Brain microvascular endothelial cell (primary cell): ENCODE measurements at regions not wholly inside any gene's neighbourhood (a gene's known extent, or its start where the extent isn't known, plus 50 kb on each side); places are given as distances from the start of the nearest gene placed in this dataset.
"Not testable (repeated sequence)": the region's sequence is repeated elsewhere in the genome, so short reads cannot be mapped to it uniquely, and the experiment has no call there.

Source experiments
- DNase-seq: peaks from one replicate; pipeline ENCODE4 v3.0.0-alpha.2; 2020
- H3K27ac ChIP-seq: fragments of 250-450 bp; sonication (Bioruptor Pico); 2 replicates; pipeline ENCODE4 v1.5.1; 2020; ENCODE audit warnings: mild to moderate bottlenecking, moderate library complexity
- H3K27me3 ChIP-seq: fragments of 250-450 bp; sonication (Bioruptor Pico); replicated peaks from 2 replicates; pipeline ENCODE4 v1.5.1; 2020; ENCODE audit warnings: mild to moderate bottlenecking
- H3K36me3 ChIP-seq: fragments of 250-450 bp; sonication (Bioruptor Pico); replicated peaks from 2 replicates; pipeline ENCODE4 v1.5.1; 2020; ENCODE audit warnings: mild to moderate bottlenecking
- H3K4me3 ChIP-seq: 2 replicates; pipeline ENCODE4 v1.5.1; 2011; ENCODE audit warnings: low read depth, mild to moderate bottlenecking, control low read depth, low read length, moderate library complexity
- in situ Hi-C: cut with HindIII; loops from 2 replicates; pipeline ENCODE4 v1.10.0; 2017; ENCODE audit warnings: low sequenced_read_pairs, low pct_ligation_motif_present
- TF ChIP-seq, protein P1 (sequence below): IDR thresholded peaks from 2 replicates; pipeline ENCODE4 v1.5.1; 2011; ENCODE audit warnings: low read depth, mild to moderate bottlenecking, moderate library complexity, low read length, control low read depth, inconsistent platforms; ENCODE audit errors: missing control alignments

- Histone ChIP-seq H3K4me3 (no peak overlapping the region), H3K27me3 (no peaks in the 10 kb centered on the region), H3K36me3 (no peaks in the 10 kb centered on the region), H3K27ac (no peak overlapping the region)
- TF ChIP-seq, protein P1, sequence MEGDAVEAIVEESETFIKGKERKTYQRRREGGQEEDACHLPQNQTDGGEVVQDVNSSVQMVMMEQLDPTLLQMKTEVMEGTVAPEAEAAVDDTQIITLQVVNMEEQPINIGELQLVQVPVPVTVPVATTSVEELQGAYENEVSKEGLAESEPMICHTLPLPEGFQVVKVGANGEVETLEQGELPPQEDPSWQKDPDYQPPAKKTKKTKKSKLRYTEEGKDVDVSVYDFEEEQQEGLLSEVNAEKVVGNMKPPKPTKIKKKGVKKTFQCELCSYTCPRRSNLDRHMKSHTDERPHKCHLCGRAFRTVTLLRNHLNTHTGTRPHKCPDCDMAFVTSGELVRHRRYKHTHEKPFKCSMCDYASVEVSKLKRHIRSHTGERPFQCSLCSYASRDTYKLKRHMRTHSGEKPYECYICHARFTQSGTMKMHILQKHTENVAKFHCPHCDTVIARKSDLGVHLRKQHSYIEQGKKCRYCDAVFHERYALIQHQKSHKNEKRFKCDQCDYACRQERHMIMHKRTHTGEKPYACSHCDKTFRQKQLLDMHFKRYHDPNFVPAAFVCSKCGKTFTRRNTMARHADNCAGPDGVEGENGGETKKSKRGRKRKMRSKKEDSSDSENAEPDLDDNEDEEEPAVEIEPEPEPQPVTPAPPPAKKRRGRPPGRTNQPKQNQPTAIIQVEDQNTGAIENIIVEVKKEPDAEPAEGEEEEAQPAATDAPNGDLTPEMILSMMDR, result no peak
- no peak for DNase-seq
- in situ Hi-C loops, result no loop called here
Measured at GRCh38 chr3:137172728-137173127, 214.9 kb downstream of the IL20RB start.

GRCh38 chr3:137174514-137174913 is 216.7 kb downstream of the IL20RB start:
- Histone ChIP-seq H3K27me3 (no peaks in the 10 kb centered on the region), H3K27ac (no peak overlapping the region), H3K4me3 (no peak overlapping the region), H3K36me3 (no peaks in the 10 kb centered on the region)
- TF ChIP-seq, protein P1, result no peak
- no peak for DNase-seq
- in situ Hi-C loops, result no loop called here

GRCh38 chr3:137180220-137180619 is 222.4 kb downstream of the IL20RB start:
- Histone ChIP-seq H3K36me3 (no peaks in the 10 kb centered on the region), H3K4me3 (no peak overlapping the region), H3K27ac (no peak overlapping the region), H3K27me3 (no peaks in the 10 kb centered on the region)
- TF ChIP-seq, protein P1, result no peak
- in situ Hi-C loops, result no loop called here
- no peak for DNase-seq

GRCh38 chr3:137191133-137191923 is 233.5 kb downstream of the IL20RB start:
- Histone ChIP-seq H3K4me3 (no peak overlapping the region), H3K27me3 (no peaks in the 10 kb centered on the region), H3K27ac (no peak overlapping the region), H3K36me3 (no peaks in the 10 kb centered on the region)
- DNase-seq, result no peak
- TF ChIP-seq, protein P1, result no peak
- in situ Hi-C loops, result no loop called here

DNA sequence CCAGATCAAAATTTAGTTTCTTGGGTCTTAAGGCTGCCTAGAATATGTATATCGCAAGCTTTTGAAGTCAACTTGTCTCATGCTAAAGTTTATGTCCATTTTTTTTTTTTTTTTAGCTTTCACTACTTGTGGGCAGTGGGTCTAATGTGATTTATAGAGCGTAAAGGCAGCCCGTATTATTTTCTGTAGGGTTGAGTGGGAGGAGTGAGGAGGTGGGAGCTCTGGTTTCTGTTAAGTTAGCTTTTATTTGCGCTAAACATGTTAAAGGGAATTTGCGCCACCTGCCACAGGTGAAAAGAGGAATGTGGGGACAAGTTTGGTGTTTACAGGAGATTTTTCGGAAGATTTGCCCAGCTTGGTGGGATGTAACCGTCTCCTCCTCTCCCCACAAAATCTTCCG is 234.2 kb downstream of the IL20RB start:
- in situ Hi-C loops, result no loop called here
- TF ChIP-seq, protein P1, result no peak
- Histone ChIP-seq H3K36me3 (no peaks in the 10 kb centered on the region), H3K27ac (no peak overlapping the region), H3K27me3 (no peaks in the 10 kb centered on the region), H3K4me3 (no peak overlapping the region)
- no peak for DNase-seq

DNA sequence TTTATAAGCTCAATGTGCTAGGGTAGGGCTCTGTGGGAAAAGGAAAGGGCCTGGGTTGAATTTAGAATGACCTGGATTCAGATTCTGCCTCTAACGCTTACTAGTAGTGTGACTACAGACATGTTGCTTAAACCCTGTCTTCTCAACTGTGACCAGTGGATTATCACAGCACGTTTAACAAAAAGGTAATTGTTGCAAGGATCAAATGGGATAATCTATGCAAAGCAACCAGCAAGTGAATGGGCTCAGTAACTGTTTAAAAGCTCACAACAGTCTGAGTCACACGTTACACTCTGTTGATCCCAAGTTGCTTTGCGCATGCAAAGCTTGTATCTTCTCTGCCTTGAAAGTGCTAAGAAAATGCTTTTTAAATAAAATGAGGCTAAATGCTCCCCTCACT is 236.5 kb downstream of the IL20RB start:
- TF ChIP-seq, protein P1, result no peak
- DNase-seq, result no peak

GRCh38 chr3:137198374-137198773 is 240.6 kb downstream of the IL20RB start:
- DNase-seq, H3K4me3 ChIP-seq, H3K27ac ChIP-seq, H3K27me3 ChIP-seq, in situ Hi-C loops, H3K36me3 ChIP-seq: not testable (repeated sequence)

More for the DNA sequence above, 236.5 kb downstream of the IL20RB start:
- no peak overlapping the region for H3K27ac ChIP-seq
- in situ Hi-C loops, result no loop called here
- H3K36me3 ChIP-seq, result no peaks in the 10 kb centered on the region
- no peaks in the 10 kb centered on the region for H3K27me3 ChIP-seq
- no peak overlapping the region for H3K4me3 ChIP-seq
